HPDE6-E6E7 (cell line): ENCODE measurements at regions not wholly inside any gene's neighbourhood (a gene's known extent, or its start where the extent isn't known, plus 50 kb on each side); places are given as distances from the start of the nearest gene placed in this dataset.
"Not testable (repeated sequence)": the region's sequence is repeated elsewhere in the genome, so short reads cannot be mapped to it uniquely, and the experiment has no call there.

Experiments
- DNase-seq: peaks from one replicate; pipeline ENCODE4 v3.0.0; 2011; ENCODE audit warnings: missing footprints; ENCODE audit errors: extremely low spot score

- no peak for DNase-seq
Observed at GRCh38 chr2:11072550-11072949, 82.7 kb upstream of the SLC66A3 start.

GRCh38 chr2:11073251-11073650, 82.0 kb upstream of the SLC66A3 start:
- DNase-seq = no peak

- no peak for DNase-seq
Observed at GRCh38 chr2:11073776-11074175, 81.5 kb upstream of the SLC66A3 start.

GRCh38 chr2:11074246-11074820, 80.9 kb upstream of the SLC66A3 start:
- DNase-seq = no peak

GRCh38 chr2:11075221-11075620, 80.0 kb upstream of the SLC66A3 start:
- no peak for DNase-seq

- no peak for DNase-seq
Observed at GRCh38 chr2:11077411-11077810, 77.9 kb upstream of the SLC66A3 start.

- DNase-seq = no peak
Observed at GRCh38 chr2:11079136-11079824, 76.0 kb upstream of the SLC66A3 start.

- no peak for DNase-seq
Observed at GRCh38 chr2:11080253-11081115, 74.8 kb upstream of the SLC66A3 start.

GRCh38 chr2:11082880-11083279, 72.4 kb upstream of the SLC66A3 start:
- DNase-seq = no peak

GRCh38 chr2:11088821-11089220, 66.4 kb upstream of the SLC66A3 start:
- not testable (repeated sequence) for DNase-seq

GRCh38 chr2:11090187-11090586, 65.1 kb upstream of the SLC66A3 start:
- no peak for DNase-seq

GRCh38 chr2:11092701-11093335, 62.4 kb upstream of the SLC66A3 start:
- DNase-seq = no peak

- DNase-seq = no peak
Observed at GRCh38 chr2:11093467-11093866, 61.8 kb upstream of the SLC66A3 start.

GRCh38 chr2:11094021-11094810, 61.1 kb upstream of the SLC66A3 start:
- DNase-seq = no peak

- DNase-seq = no peak
Observed at GRCh38 chr2:11096591-11096990, 58.7 kb upstream of the SLC66A3 start.

GRCh38 chr2:11097038-11097720, 58.1 kb upstream of the SLC66A3 start:
- DNase-seq = no peak

GRCh38 chr2:11097854-11098387, 57.3 kb upstream of the SLC66A3 start:
- DNase-seq = no peak

GRCh38 chr2:11099122-11100065, 55.9 kb upstream of the SLC66A3 start:
- no peak for DNase-seq

GRCh38 chr2:11100130-11100529, 55.1 kb upstream of the SLC66A3 start:
- no peak for DNase-seq
